Renal cortical epithelial cell (primary cell): ENCODE measurements at regions not wholly inside any gene's neighbourhood (a gene's known extent, or its start where the extent isn't known, plus 50 kb on each side); places are given as distances from the start of the nearest gene placed in this dataset.

Source experiments
- DNase-seq: peaks from one replicate; pipeline ENCODE4 v3.0.0-alpha.2; 2011; ENCODE audit warnings: low read depth

- DNase-seq: no peak
Measured at GRCh38 chr12:18969512-18969911, 160.0 kb upstream of the PLEKHA5 start.

GRCh38 chr12:18970603-18971002 is 158.9 kb upstream of the PLEKHA5 start:
- no peak for DNase-seq

- no peak for DNase-seq
Measured at GRCh38 chr12:18971932-18972331, 157.6 kb upstream of the PLEKHA5 start.

- DNase-seq: no peak
Measured at GRCh38 chr12:18975933-18976332, 153.6 kb upstream of the PLEKHA5 start.

- DNase-seq: no peak
Measured at GRCh38 chr12:18979401-18980126, 150.0 kb upstream of the PLEKHA5 start.

- no peak for DNase-seq
Measured at GRCh38 chr12:18981732-18982131, 147.8 kb upstream of the PLEKHA5 start.

- no peak for DNase-seq
Measured at GRCh38 chr12:18982226-18982949, 147.1 kb upstream of the PLEKHA5 start.

- no peak for DNase-seq
Measured at GRCh38 chr12:18983854-18984253, 145.7 kb upstream of the PLEKHA5 start.

- no peak for DNase-seq
Measured at GRCh38 chr12:18990856-18991255, 138.7 kb upstream of the PLEKHA5 start.

- no peak for DNase-seq
Measured at GRCh38 chr12:18992336-18992735, 137.2 kb upstream of the PLEKHA5 start.

- DNase-seq: peak; percentile 79
Measured at GRCh38 chr12:18998343-18999261, 130.9 kb upstream of the PLEKHA5 start.

- DNase-seq: no peak
Measured at GRCh38 chr12:19000836-19001235, 128.7 kb upstream of the PLEKHA5 start.

GRCh38 chr12:19002216-19002615 is 127.3 kb upstream of the PLEKHA5 start:
- peak; percentile 51 for DNase-seq

- DNase-seq: peak; percentile 46
Measured at GRCh38 chr12:19003141-19003540, 126.4 kb upstream of the PLEKHA5 start.

GRCh38 chr12:19003987-19004619 is 125.4 kb upstream of the PLEKHA5 start:
- no peak for DNase-seq

- no peak for DNase-seq
Measured at GRCh38 chr12:19005257-19005801, 124.2 kb upstream of the PLEKHA5 start.

GRCh38 chr12:19006626-19007137 is 122.9 kb upstream of the PLEKHA5 start:
- DNase-seq: no peak

GRCh38 chr12:19008102-19008501 is 121.4 kb upstream of the PLEKHA5 start:
- DNase-seq: no peak

GRCh38 chr12:19010087-19010486 is 119.4 kb upstream of the PLEKHA5 start:
- no peak for DNase-seq

GRCh38 chr12:19010726-19011125 is 118.8 kb upstream of the PLEKHA5 start:
- no peak for DNase-seq

- peak; percentile 88 for DNase-seq
Measured at GRCh38 chr12:19012965-19013364, 116.6 kb upstream of the PLEKHA5 start.
